Keratinocyte (primary cell): ENCODE measurements at regions not wholly inside any gene's neighbourhood (a gene's known extent, or its start where the extent isn't known, plus 50 kb on each side); places are given as distances from the start of the nearest gene placed in this dataset.
"Not testable (repeated sequence)": the region's sequence is repeated elsewhere in the genome, so short reads cannot be mapped to it uniquely, and the experiment has no call there.

Source experiments
- EZH2 ChIP-seq: IDR thresholded peaks from one replicate; pipeline ENCODE4 v1.6.1; 2012; ENCODE audit warnings: inconsistent platforms, mild to moderate bottlenecking, low read length, moderate library complexity
- TF ChIP-seq, protein P1 (sequence below), 3 experiments: IDR thresholded peaks in 1 of 3; conservative IDR thresholded peaks in 1 of 3; optimal IDR thresholded peaks in 1 of 3; 2 replicates in 2 of 3; 3 replicates in 1 of 3; pipeline versions ENCODE3 to v1.5.1; 2011; ENCODE audit warnings: low read length in 3 of 3, mild to moderate bottlenecking in 3 of 3, moderate library complexity in 2 of 3, control low read depth in 1 of 3, inconsistent platforms in 1 of 3; ENCODE audit not compliant: insufficient read depth in 2 of 3; ENCODE audit errors: extremely low read depth in 1 of 3

DNA sequence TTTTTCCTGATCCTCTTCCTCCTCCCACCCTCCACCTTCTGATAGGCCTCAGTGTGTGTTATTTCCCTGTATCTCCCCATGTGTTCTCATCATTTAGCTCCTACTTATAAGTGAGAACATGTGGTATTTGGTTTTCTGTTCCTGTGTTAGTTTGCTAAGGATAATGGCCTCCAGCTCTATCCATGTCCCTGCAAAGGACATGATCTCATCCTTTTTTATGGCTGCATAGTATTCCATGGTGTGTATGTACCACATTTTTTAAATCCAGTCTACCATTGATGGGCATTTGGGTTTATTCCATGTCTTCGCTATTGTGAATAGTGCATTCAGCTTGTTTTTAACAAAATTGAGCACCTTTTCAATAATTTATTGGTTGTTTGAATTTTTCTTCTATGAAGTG, 130.8 kb upstream of the ARHGAP20 start:
- not testable (repeated sequence) for TF ChIP-seq EZH2
- TF ChIP-seq, protein P1, sequence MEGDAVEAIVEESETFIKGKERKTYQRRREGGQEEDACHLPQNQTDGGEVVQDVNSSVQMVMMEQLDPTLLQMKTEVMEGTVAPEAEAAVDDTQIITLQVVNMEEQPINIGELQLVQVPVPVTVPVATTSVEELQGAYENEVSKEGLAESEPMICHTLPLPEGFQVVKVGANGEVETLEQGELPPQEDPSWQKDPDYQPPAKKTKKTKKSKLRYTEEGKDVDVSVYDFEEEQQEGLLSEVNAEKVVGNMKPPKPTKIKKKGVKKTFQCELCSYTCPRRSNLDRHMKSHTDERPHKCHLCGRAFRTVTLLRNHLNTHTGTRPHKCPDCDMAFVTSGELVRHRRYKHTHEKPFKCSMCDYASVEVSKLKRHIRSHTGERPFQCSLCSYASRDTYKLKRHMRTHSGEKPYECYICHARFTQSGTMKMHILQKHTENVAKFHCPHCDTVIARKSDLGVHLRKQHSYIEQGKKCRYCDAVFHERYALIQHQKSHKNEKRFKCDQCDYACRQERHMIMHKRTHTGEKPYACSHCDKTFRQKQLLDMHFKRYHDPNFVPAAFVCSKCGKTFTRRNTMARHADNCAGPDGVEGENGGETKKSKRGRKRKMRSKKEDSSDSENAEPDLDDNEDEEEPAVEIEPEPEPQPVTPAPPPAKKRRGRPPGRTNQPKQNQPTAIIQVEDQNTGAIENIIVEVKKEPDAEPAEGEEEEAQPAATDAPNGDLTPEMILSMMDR (optimal IDR thresholded peaks at IDR 0.05 in 1 of 3, IDR thresholded peaks at IDR 0.05 in 1 of 3, conservative IDR thresholded peaks at IDR 0.05 in 1 of 3; ENCODE audit: extremely low read depth in 1 of 3, insufficient read depth in 2 of 3, low read length in 3 of 3), result not testable (repeated sequence)
